Loucy (cell line): ENCODE measurements at regions not wholly inside any gene's neighbourhood (a gene's known extent, or its start where the extent isn't known, plus 50 kb on each side); places are given as distances from the start of the nearest gene placed in this dataset.

ENCODE experiments used
- H2AFZ ChIP-seq: fragments of 200-600 bp; sonication (generic); 2 replicates; pipeline ENCODE4 v1.6.0; 2016; ENCODE audit warnings: antibody characterized with exemption, mild to moderate bottlenecking, low read length, moderate library complexity
- H3F3A ChIP-seq: fragments of 200-600 bp; 2 replicates; pipeline ENCODE4 v1.6.0; 2016; ENCODE audit warnings: antibody characterized with exemption, low read depth, mild to moderate bottlenecking
- H3K27me3 ChIP-seq: fragments of 200-600 bp; sonication (generic); 2 replicates; pipeline ENCODE4 v1.6.1; 2014; ENCODE audit warnings: low read length, mild to moderate bottlenecking; ENCODE audit not compliant: insufficient read depth, poor library complexity, severe bottlenecking
- H3K36me3 ChIP-seq: fragments of 200-600 bp; sonication (generic); 2 replicates; pipeline ENCODE4 v1.6.1; 2016; ENCODE audit warnings: low read length; ENCODE audit not compliant: insufficient read depth
- H3K4me1 ChIP-seq: fragments of 200-600 bp; sonication (generic); 2 replicates; pipeline ENCODE4 v1.5.1; 2014; ENCODE audit warnings: low read length, mild to moderate bottlenecking; ENCODE audit not compliant: insufficient read depth, poor library complexity, severe bottlenecking
- H3K4me2 ChIP-seq: fragments of 200-600 bp; sonication (generic); 2 replicates; pipeline ENCODE4 v1.6.0; 2014; ENCODE audit warnings: antibody characterized with exemption, low read length, low read depth, mild to moderate bottlenecking; ENCODE audit not compliant: poor library complexity, severe bottlenecking
- H3K4me3 ChIP-seq: fragments of 200-600 bp; sonication (generic); 2 replicates; pipeline ENCODE4 v1.5.1; 2014; ENCODE audit warnings: low read length, mild to moderate bottlenecking, mixed read lengths; ENCODE audit not compliant: poor library complexity, severe bottlenecking
- H3K79me2 ChIP-seq: fragments of 200-600 bp; sonication (generic); 2 replicates; pipeline ENCODE4 v1.6.1; 2014; ENCODE audit warnings: low read length; ENCODE audit not compliant: insufficient read depth
- H3K9ac ChIP-seq: fragments of 200-600 bp; sonication (generic); 2 replicates; pipeline ENCODE4 v1.6.0; 2014; ENCODE audit warnings: mild to moderate bottlenecking, low read depth, low read length, moderate library complexity; ENCODE audit not compliant: poor library complexity, severe bottlenecking
- H3K9me2 ChIP-seq: fragments of 200-600 bp; sonication (generic); replicated peaks from 2 replicates; pipeline ENCODE4 v1.6.1; 2016; ENCODE audit warnings: low read depth, low read length, mixed read lengths
- H3K9me3 ChIP-seq: fragments of 200-600 bp; sonication (generic); 2 replicates; pipeline ENCODE4 v1.6.1; 2014; ENCODE audit warnings: mild to moderate bottlenecking, antibody characterized with exemption, low read length, low read depth; ENCODE audit not compliant: insufficient read depth
- H4K20me1 ChIP-seq: fragments of 200-600 bp; sonication (generic); 2 replicates; pipeline ENCODE4 v1.6.0; 2014; ENCODE audit warnings: antibody characterized with exemption, low read length, mild to moderate bottlenecking; ENCODE audit not compliant: insufficient read depth, poor library complexity, severe bottlenecking
- EZH2phosphoT487 ChIP-seq: fragments of 200-600 bp; IDR thresholded peaks from 2 replicates; pipeline ENCODE4 v1.6.1; 2018; ENCODE audit warnings: antibody characterized with exemption, mild to moderate bottlenecking, moderate library complexity, borderline replicate concordance
- TF ChIP-seq, protein P1 (sequence below): fragments of 200-600 bp; sonication (generic); conservative IDR thresholded peaks from 2 replicates; pipeline ENCODE4 v1.5.1; 2014; ENCODE audit warnings: mild to moderate bottlenecking, antibody characterized with exemption, low read length

DNA sequence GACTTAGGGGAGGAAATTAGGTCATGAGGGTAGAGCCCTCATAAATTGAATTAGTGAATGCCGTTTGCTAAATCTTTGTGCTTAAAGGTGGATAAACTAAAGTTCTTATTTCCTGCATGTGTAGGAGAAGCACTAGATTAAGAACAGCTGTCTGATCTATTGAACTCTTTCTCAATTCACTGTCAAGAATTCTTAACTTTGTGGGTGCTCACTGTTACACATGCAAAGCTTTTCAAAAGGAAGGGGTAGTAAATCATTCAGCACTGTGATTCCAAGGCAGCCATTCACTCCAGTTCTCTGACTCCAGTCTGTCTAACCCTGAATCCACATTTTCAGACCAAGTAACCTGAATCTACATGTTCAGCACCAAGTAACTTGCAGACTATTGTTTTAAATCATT lies 1520.1 kb downstream of the PCDH18 start:
- Histone ChIP-seq H3K4me2 (no peak overlapping the region), H3K79me2 (no peaks in the 10 kb centered on the region), H3K9me2 (no peaks in the 10 kb centered on the region), H3F3A (no peaks in the 10 kb centered on the region), H3K9ac (no peak overlapping the region), H3K27me3 (no peaks in the 10 kb centered on the region), H2AFZ (no peak overlapping the region), H4K20me1 (no peaks in the 10 kb centered on the region), H3K4me1 (no peaks in the 10 kb centered on the region), H3K36me3 (no peaks in the 10 kb centered on the region), H3K4me3 (no peak overlapping the region), H3K9me3 (0 out of 2 replicates have a peak, but pooled peaks cover 3% of the 10 kb centered on the region)
- TF ChIP-seq, protein P1, sequence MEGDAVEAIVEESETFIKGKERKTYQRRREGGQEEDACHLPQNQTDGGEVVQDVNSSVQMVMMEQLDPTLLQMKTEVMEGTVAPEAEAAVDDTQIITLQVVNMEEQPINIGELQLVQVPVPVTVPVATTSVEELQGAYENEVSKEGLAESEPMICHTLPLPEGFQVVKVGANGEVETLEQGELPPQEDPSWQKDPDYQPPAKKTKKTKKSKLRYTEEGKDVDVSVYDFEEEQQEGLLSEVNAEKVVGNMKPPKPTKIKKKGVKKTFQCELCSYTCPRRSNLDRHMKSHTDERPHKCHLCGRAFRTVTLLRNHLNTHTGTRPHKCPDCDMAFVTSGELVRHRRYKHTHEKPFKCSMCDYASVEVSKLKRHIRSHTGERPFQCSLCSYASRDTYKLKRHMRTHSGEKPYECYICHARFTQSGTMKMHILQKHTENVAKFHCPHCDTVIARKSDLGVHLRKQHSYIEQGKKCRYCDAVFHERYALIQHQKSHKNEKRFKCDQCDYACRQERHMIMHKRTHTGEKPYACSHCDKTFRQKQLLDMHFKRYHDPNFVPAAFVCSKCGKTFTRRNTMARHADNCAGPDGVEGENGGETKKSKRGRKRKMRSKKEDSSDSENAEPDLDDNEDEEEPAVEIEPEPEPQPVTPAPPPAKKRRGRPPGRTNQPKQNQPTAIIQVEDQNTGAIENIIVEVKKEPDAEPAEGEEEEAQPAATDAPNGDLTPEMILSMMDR = no peak
- no peak for TF ChIP-seq EZH2phosphoT487

DNA sequence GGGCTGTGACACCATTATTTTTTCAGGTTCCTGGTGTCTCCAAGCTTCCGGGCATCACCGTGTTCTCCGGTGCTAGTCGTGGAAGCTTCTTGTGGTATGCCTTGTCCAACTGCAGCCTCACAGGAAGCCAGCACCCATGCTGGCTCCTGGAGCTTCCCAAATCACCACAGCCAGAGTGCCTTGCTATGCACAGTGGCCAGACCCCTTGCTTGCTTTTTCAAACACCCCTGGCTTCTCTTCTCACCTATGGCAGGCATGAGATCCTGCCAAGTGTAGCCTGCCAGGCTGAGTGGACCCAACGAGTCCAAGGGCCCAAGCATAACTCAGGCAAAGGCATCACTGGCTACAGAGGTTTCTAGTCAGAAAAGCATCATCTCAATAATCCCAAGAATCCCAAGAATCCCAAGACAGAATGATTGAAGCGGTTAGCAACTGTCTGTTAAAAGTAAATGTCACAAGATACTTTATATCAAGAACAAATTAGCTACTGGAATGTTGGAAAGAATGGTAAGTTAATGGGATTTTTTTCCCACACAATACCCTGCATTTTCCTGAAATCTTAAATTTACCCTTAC lies 1522.9 kb downstream of the PCDH18 start:
- Histone ChIP-seq H3K9ac (no peak overlapping the region), H3K4me2 (no peak overlapping the region), H3K9me2 (0 out of 2 replicates have a peak, but pooled peaks cover 4% of the 10 kb centered on the region), H3F3A (no peaks in the 10 kb centered on the region), H3K27me3 (no peaks in the 10 kb centered on the region), H2AFZ (no peak overlapping the region), H3K4me1 (no peaks in the 10 kb centered on the region), H3K79me2 (no peaks in the 10 kb centered on the region), H3K4me3 (no peak overlapping the region), H4K20me1 (no peaks in the 10 kb centered on the region), H3K9me3 (0 out of 2 replicates have a peak, but pooled peaks cover 3% of the 10 kb centered on the region), H3K36me3 (no peaks in the 10 kb centered on the region)
- TF ChIP-seq, protein P1 = no peak
- TF ChIP-seq EZH2phosphoT487 = no peak

DNA sequence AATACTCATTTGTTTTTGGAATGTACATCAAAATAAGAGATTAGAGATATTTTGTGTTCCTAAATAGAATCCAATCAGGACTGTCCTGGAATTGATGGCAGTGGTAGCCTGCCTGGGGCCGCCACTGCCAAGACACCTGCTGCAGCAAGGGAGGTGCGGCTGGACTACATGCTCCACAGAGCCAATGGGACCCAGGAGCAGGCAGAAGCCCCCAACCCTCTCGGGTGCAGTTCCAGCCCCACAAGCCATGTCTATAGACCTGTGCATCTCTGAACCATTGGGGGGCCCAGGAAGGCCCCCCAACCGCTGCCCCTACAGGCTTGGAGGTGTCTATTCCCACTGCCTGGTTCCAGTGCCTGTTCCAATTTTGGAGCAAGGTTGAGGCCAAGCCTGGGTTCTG lies 1524.3 kb downstream of the PCDH18 start:
- TF ChIP-seq, protein P1 = no peak
- no peak for TF ChIP-seq EZH2phosphoT487

More for the DNA sequence above, 1524.3 kb downstream of the PCDH18 start:
- H3K9me2 ChIP-seq = 0 out of 2 replicates have a peak, but pooled peaks cover 4% of the 10 kb centered on the region
- H3F3A ChIP-seq = no peaks in the 10 kb centered on the region
- no peaks in the 10 kb centered on the region for H3K4me1 ChIP-seq
- H3K4me2 ChIP-seq = no peak overlapping the region
- H3K36me3 ChIP-seq = no peaks in the 10 kb centered on the region
- no peaks in the 10 kb centered on the region for H4K20me1 ChIP-seq
- no peak overlapping the region for H3K4me3 ChIP-seq
- 0 out of 2 replicates have a peak, but pooled peaks cover 3% of the 10 kb centered on the region for H3K9me3 ChIP-seq
- no peak overlapping the region for H2AFZ ChIP-seq
- no peaks in the 10 kb centered on the region for H3K79me2 ChIP-seq
- H3K9ac ChIP-seq = no peak overlapping the region
- H3K27me3 ChIP-seq = no peaks in the 10 kb centered on the region
